HEK293 (cell line): ENCODE measurements at regions not wholly inside any gene's neighbourhood (a gene's known extent, or its start where the extent isn't known, plus 50 kb on each side); places are given as distances from the start of the nearest gene placed in this dataset.

Source experiments
- CTCF ChIA-PET: fragments of 350-600 bp; formaldehyde crosslinking; extraction: SDS; loops from one replicate; lab custom pipeline; 2021; ENCODE audit warnings: antibody characterized with exemption; lab: Yijun Ruan, JAX
- POLR2A ChIA-PET: fragments of 300-600 bp; formaldehyde crosslinking; extraction: SDS; loops from one replicate; lab custom pipeline; 2020; ENCODE audit warnings: antibody characterized with exemption, inconsistent platforms; lab: Yijun Ruan, JAX
- H3K27ac ChIP-seq: fragments of 200-500 bp; sonication (Bioruptor generic); 2 replicates; pipeline ENCODE4 v1.5.1; 2014; ENCODE audit warnings: low read depth, low read length, control low read depth, inconsistent platforms; ENCODE audit errors: extremely low read depth
- H3K36me3 ChIP-seq, 2 experiments: fragments of 200-500 bp in 1 of 2; sonication (Bioruptor generic) in 1 of 2; 1 replicate in 1 of 2; 2 replicates in 1 of 2; pipeline ENCODE4 v1.5.1; 2014 to 2017; ENCODE audit warnings: inconsistent platforms in 2 of 2, low read length in 2 of 2; ENCODE audit not compliant: control insufficient read depth in 2 of 2, insufficient read depth in 1 of 2
- H3K4me1 ChIP-seq: fragments of 200-500 bp; sonication (Bioruptor generic); 2 replicates; pipeline ENCODE4 v1.5.1; 2014; ENCODE audit warnings: mild to moderate bottlenecking, low read length, inconsistent platforms; ENCODE audit not compliant: control insufficient read depth, insufficient read depth
- H3K4me3 ChIP-seq: 2 replicates; pipeline ENCODE4 v1.5.1; 2011; ENCODE audit warnings: low read depth, mild to moderate bottlenecking, control low read depth, low read length, moderate library complexity
- H3K9me3 ChIP-seq: fragments of 200-500 bp; sonication (Bioruptor generic); 2 replicates; pipeline ENCODE4 v1.5.1; 2014; ENCODE audit warnings: low read depth, low read length, inconsistent platforms; ENCODE audit not compliant: control insufficient read depth, insufficient read depth
- GLIS1 ChIP-seq: fragments of 450-650 bp; formaldehyde crosslinking; IDR thresholded peaks from 2 replicates; pipeline ENCODE4 v1.5.1; 2016; ENCODE audit warnings: missing biosample characterization, missing genetic modification characterization
- MYNN ChIP-seq: fragments of 450-650 bp; formaldehyde crosslinking; IDR thresholded peaks from 2 replicates; pipeline ENCODE4 v1.5.1; 2016; ENCODE audit warnings: missing biosample characterization, missing genetic modification characterization, borderline replicate concordance
- OSR2 ChIP-seq: fragments of 450-650 bp; formaldehyde crosslinking; IDR thresholded peaks from 2 replicates; pipeline ENCODE4 v1.5.1; 2016; ENCODE audit warnings: missing biosample characterization, missing genetic modification characterization
- SETDB1 ChIP-seq: IDR thresholded peaks from one replicate; pipeline ENCODE4 v1.6.1; 2017; ENCODE audit warnings: mild to moderate bottlenecking, low read length, moderate library complexity, mixed read lengths; ENCODE audit not compliant: insufficient read length
- YY1 ChIP-seq: fragments of 450-650 bp; formaldehyde crosslinking; IDR thresholded peaks from 2 replicates; pipeline ENCODE4 v1.5.1; 2018; ENCODE audit warnings: missing biosample characterization, missing genetic modification characterization
- ZBTB8A ChIP-seq: fragments of 450-650 bp; formaldehyde crosslinking; IDR thresholded peaks from 2 replicates; pipeline ENCODE4 v1.5.1; 2016; ENCODE audit warnings: missing biosample characterization, missing genetic modification characterization
- ZNF19 ChIP-seq: fragments of 450-650 bp; formaldehyde crosslinking; IDR thresholded peaks from 2 replicates; pipeline ENCODE4; 2016; ENCODE audit warnings: missing biosample characterization, missing genetic modification characterization, low read depth
- ZNF202 ChIP-seq: fragments of 450-650 bp; formaldehyde crosslinking; IDR thresholded peaks from 2 replicates; pipeline ENCODE4 v1.5.1; 2016; ENCODE audit warnings: missing biosample characterization, missing genetic modification characterization, borderline replicate concordance
- ZNF302 ChIP-seq: fragments of 450-650 bp; formaldehyde crosslinking; IDR thresholded peaks from 2 replicates; pipeline ENCODE4 v1.5.1; 2016; ENCODE audit warnings: missing biosample characterization, missing genetic modification characterization, low read depth
- ZNF311 ChIP-seq: fragments of 450-650 bp; formaldehyde crosslinking; IDR thresholded peaks from 2 replicates; pipeline ENCODE4 v1.5.1; 2017; ENCODE audit warnings: missing biosample characterization, missing genetic modification characterization, borderline replicate concordance
- ZNF391 ChIP-seq: fragments of 450-650 bp; formaldehyde crosslinking; IDR thresholded peaks from 2 replicates; pipeline ENCODE4 v1.5.1; 2016; ENCODE audit warnings: low read depth, missing biosample characterization, missing genetic modification characterization, borderline replicate concordance
- ZNF626 ChIP-seq: fragments of 450-650 bp; sonication (Bioruptor Pico); formaldehyde crosslinking; IDR thresholded peaks from 2 replicates; pipeline ENCODE4 v1.5.1; 2018; ENCODE audit warnings: missing biosample characterization, missing genetic modification characterization, inconsistent platforms
- TF ChIP-seq, protein P1 (sequence below): fragments of 450-650 bp; formaldehyde crosslinking; IDR thresholded peaks from 2 replicates; pipeline ENCODE4 v1.5.1; 2016; ENCODE audit warnings: missing biosample characterization, missing genetic modification characterization
- TF ChIP-seq, protein P2 (sequence below): IDR thresholded peaks from 2 replicates; pipeline ENCODE4 v1.6.1; 2011; ENCODE audit warnings: mild to moderate bottlenecking, low read depth, low read length, borderline replicate concordance
- TF ChIP-seq, protein P3 (sequence below): fragments of 450-650 bp; formaldehyde crosslinking; IDR thresholded peaks from 2 replicates; pipeline ENCODE4 v1.5.1; 2016; ENCODE audit warnings: missing biosample characterization, missing genetic modification characterization
- TF ChIP-seq, protein P4 (sequence below): fragments of 450-650 bp; formaldehyde crosslinking; IDR thresholded peaks from 2 replicates; pipeline ENCODE4 v1.5.1; 2016; ENCODE audit warnings: missing biosample characterization, missing genetic modification characterization, low read depth
- TF ChIP-seq, protein P5 (sequence below): fragments of 450-650 bp; IDR thresholded peaks from 2 replicates; pipeline ENCODE4 v1.5.1; 2018; ENCODE audit warnings: missing biosample characterization, mild to moderate bottlenecking, missing genetic modification characterization

DNA sequence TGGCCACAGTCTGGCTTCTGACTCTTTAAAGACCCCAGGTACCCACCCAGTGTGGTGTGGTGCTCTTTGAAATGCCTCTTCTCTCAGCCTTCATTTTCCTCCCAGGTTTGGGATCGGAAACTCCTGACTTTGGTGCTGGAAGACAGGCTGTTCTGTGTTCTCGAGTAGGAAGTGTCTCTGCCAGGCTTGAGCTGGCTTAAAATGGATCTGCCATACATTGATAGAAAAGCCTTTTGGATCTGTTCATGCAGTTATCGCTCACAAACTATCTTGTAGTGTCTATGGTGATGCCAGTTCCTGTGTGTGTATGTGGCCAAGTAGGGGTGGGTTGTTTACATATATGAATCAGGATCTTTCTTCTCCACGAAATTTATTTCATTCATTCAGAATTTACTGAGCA lies 307.3 kb upstream of the CHD6 start:
- TF ChIP-seq, protein P1, sequence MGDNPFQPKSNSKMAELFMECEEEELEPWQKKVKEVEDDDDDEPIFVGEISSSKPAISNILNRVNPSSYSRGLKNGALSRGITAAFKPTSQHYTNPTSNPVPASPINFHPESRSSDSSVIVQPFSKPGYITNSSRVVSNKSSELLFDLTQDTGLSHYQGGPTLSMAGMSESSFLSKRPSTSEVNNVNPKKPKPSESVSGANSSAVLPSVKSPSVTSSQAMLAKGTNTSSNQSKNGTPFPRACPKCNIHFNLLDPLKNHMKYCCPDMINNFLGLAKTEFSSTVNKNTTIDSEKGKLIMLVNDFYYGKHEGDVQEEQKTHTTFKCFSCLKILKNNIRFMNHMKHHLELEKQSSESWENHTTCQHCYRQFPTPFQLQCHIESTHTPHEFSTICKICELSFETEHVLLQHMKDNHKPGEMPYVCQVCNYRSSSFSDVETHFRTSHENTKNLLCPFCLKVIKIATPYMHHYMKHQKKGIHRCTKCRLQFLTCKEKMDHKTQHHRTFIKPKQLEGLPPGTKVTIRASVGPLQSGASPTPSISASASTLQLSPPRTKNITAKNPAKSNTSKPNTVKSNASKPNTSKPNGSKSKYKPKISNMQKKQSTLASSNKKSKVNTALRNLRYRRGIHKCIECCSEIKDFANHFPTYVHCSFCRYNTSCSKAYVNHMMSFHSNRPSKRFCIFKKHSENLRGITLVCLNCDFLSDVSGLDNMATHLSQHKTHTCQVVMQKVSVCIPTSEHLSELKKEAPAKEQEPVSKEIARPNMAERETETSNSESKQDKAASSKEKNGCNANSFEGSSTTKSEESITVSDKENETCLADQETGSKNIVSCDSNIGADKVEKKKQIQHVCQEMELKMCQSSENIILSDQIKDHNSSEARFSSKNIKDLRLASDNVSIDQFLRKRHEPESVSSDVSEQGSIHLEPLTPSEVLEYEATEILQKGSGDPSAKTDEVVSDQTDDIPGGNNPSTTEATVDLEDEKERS: no peak
- TF ChIP-seq, protein P2, sequence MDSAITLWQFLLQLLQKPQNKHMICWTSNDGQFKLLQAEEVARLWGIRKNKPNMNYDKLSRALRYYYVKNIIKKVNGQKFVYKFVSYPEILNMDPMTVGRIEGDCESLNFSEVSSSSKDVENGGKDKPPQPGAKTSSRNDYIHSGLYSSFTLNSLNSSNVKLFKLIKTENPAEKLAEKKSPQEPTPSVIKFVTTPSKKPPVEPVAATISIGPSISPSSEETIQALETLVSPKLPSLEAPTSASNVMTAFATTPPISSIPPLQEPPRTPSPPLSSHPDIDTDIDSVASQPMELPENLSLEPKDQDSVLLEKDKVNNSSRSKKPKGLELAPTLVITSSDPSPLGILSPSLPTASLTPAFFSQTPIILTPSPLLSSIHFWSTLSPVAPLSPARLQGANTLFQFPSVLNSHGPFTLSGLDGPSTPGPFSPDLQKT: no peak
- TF ChIP-seq MYNN (tag by site-specific recombination) (no peak), ZNF202 (tag by site-specific recombination) (no peak), ZNF19 (no peak), SETDB1 (no peak), OSR2 (tag by site-specific recombination) (no peak), ZNF626 (tag by site-specific recombination) (no peak), GLIS1 (tag by site-specific recombination) (no peak), ZNF391 (tag by site-specific recombination) (no peak), YY1 (tag by site-specific recombination) (no peak), ZNF311 (tag by site-specific recombination) (no peak)
- TF ChIP-seq, protein P3, sequence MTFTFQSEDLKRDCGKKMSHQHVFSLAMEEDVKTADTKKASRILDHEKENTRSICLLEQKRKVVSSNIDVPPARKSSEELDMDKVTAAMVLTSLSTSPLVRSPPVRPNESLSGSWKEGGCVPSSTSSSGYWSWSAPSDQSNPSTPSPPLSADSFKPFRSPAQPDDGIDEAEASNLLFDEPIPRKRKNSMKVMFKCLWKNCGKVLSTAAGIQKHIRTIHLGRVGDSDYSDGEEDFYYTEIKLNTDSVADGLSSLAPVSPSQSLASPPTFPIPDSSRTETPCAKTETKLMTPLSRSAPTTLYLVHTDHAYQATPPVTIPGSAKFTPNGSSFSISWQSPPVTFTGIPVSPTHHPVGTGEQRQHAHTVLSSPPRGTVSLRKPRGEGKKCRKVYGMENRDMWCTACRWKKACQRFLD (tag by site-specific recombination): no peak
- TF ChIP-seq, protein P4, sequence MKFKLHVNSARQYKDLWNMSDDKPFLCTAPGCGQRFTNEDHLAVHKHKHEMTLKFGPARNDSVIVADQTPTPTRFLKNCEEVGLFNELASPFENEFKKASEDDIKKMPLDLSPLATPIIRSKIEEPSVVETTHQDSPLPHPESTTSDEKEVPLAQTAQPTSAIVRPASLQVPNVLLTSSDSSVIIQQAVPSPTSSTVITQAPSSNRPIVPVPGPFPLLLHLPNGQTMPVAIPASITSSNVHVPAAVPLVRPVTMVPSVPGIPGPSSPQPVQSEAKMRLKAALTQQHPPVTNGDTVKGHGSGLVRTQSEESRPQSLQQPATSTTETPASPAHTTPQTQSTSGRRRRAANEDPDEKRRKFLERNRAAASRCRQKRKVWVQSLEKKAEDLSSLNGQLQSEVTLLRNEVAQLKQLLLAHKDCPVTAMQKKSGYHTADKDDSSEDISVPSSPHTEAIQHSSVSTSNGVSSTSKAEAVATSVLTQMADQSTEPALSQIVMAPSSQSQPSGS (tag by site-specific recombination): no peak
- TF ChIP-seq, protein P5, sequence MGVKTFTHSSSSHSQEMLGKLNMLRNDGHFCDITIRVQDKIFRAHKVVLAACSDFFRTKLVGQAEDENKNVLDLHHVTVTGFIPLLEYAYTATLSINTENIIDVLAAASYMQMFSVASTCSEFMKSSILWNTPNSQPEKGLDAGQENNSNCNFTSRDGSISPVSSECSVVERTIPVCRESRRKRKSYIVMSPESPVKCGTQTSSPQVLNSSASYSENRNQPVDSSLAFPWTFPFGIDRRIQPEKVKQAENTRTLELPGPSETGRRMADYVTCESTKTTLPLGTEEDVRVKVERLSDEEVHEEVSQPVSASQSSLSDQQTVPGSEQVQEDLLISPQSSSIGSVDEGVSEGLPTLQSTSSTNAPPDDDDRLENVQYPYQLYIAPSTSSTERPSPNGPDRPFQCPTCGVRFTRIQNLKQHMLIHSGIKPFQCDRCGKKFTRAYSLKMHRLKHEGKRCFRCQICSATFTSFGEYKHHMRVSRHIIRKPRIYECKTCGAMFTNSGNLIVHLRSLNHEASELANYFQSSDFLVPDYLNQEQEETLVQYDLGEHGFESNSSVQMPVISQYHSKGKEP (tag by site-specific recombination): no peak
- TF ChIP-seq, all 188 proteins: peak for 0
- Histone ChIP-seq H3K27ac (no peak overlapping the region), H3K4me1 (no peaks in the 10 kb centered on the region), H3K4me3 (no peak overlapping the region), H3K36me3 (no peaks in the 10 kb centered on the region), H3K9me3 (no peaks in the 10 kb centered on the region)
- POLR2A ChIA-PET: no interaction called here
- CTCF ChIA-PET: no interaction called here

DNA sequence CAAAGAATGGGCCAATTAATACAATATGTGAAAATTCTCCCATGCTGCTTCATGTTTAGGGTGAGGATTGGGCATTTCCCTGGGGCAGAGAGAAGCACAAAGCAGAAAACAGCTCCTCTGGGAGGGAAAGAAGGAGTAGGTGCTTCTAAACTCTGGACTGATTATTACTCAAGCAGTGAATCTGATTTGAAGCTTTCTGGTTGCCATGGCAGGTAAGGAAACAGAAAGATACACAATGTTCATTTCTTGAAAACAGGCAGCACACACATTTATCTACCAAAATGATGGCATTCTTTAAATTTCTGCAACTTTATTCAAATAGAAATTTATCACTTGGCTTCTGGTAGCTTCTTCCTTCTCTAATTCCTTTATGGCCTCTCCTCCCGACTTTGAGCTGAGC lies 305.4 kb upstream of the CHD6 start:
- H3K4me3 ChIP-seq: no peak overlapping the region
- ChIA-PET CTCF (no interaction called here), POLR2A (no interaction called here)
- H3K9me3 ChIP-seq: no peaks in the 10 kb centered on the region
- H3K4me1 ChIP-seq: no peaks in the 10 kb centered on the region
- H3K36me3 ChIP-seq: no peaks in the 10 kb centered on the region
- no peak overlapping the region for H3K27ac ChIP-seq
- TF ChIP-seq ZNF302 (tag by site-specific recombination) (no peak), SETDB1 (no peak), ZBTB8A (tag by site-specific recombination) (no peak)
